Neural progenitor cell (in vitro differentiated cells): ENCODE measurements at regions not wholly inside any gene's neighbourhood (a gene's known extent, or its start where the extent isn't known, plus 50 kb on each side); places are given as distances from the start of the nearest gene placed in this dataset.

Experiments
- DNase-seq: peaks from one replicate; pipeline ENCODE4 v3.0.0-alpha.2; 2016; ENCODE audit warnings: low spot score
- H2AFZ ChIP-seq: fragments of 200-600 bp; sonication (generic); replicated peaks from 2 replicates; pipeline ENCODE4 v1.6.1; 2016; ENCODE audit warnings: antibody characterized with exemption
- H3F3A ChIP-seq: fragments of 200-600 bp; sonication (generic); 2 replicates; pipeline ENCODE4 v1.6.1; 2016; ENCODE audit warnings: antibody characterized with exemption, low read depth
- H3K27ac ChIP-seq: fragments of 200-600 bp; sonication (generic); 2 replicates; pipeline ENCODE4 v1.5.1; 2016; ENCODE audit warnings: mild to moderate bottlenecking
- H3K27me3 ChIP-seq: fragments of 200-600 bp; sonication (generic); 2 replicates; pipeline ENCODE4 v1.6.1; 2016; ENCODE audit warnings: mild to moderate bottlenecking, moderate library complexity
- H3K36me3 ChIP-seq: fragments of 200-600 bp; sonication (generic); 2 replicates; pipeline ENCODE4 v1.5.1; 2016
- H3K4me1 ChIP-seq: fragments of 200-600 bp; sonication (generic); 2 replicates; pipeline ENCODE4 v1.6.1; 2016; ENCODE audit warnings: mixed run types
- H3K4me2 ChIP-seq: fragments of 200-600 bp; sonication (generic); 2 replicates; pipeline ENCODE4 v1.6.1; 2016
- H3K4me3 ChIP-seq: fragments of 200-600 bp; sonication (generic); 2 replicates; pipeline ENCODE4 v1.5.1; 2016
- H3K79me2 ChIP-seq: fragments of 200-600 bp; sonication (generic); 2 replicates; pipeline ENCODE4 v1.6.1; 2016; ENCODE audit warnings: low read depth
- H3K9ac ChIP-seq: fragments of 200-600 bp; sonication (generic); 2 replicates; pipeline ENCODE4 v1.6.1; 2016
- H3K9me3 ChIP-seq: fragments of 200-600 bp; sonication (generic); 2 replicates; pipeline ENCODE4 v1.5.1; 2016; ENCODE audit warnings: low read depth
- H4K20me1 ChIP-seq: fragments of 200-600 bp; sonication (generic); 2 replicates; pipeline ENCODE4 v1.6.1; 2016; ENCODE audit warnings: low read depth
- H3K27ac Mint-ChIP-seq: 3 replicates; pipeline ENCODE4 v1.8.0; 2021; ENCODE audit warnings: mixed read lengths
- H3K27me3 Mint-ChIP-seq: 2 replicates; pipeline ENCODE4 v1.8.0; 2022; ENCODE audit warnings: low read depth, mild to moderate bottlenecking, inconsistent platforms, moderate library complexity, mixed read lengths; ENCODE audit not compliant: insufficient read depth
- H3K36me3 Mint-ChIP-seq: 3 replicates; pipeline ENCODE4 v1.8.0; 2021; ENCODE audit warnings: mixed read lengths
- H3K4me1 Mint-ChIP-seq: 3 replicates; pipeline ENCODE4 v1.8.0; 2021; ENCODE audit warnings: mixed read lengths
- H3K4me3 Mint-ChIP-seq: 3 replicates; pipeline ENCODE4 v1.8.0; 2021; ENCODE audit warnings: mild to moderate bottlenecking, moderate library complexity, mixed read lengths
- H3K9me3 Mint-ChIP-seq: 3 replicates; pipeline ENCODE4 v1.8.0; 2020; ENCODE audit warnings: mixed read lengths
- EZH2 ChIP-seq: fragments of 200-600 bp; sonication (generic); IDR thresholded peaks from 2 replicates; pipeline ENCODE4 v1.6.1; 2017; ENCODE audit warnings: antibody characterized with exemption, mild to moderate bottlenecking, moderate library complexity
- EZH2phosphoT487 ChIP-seq: fragments of 200-600 bp; sonication (generic); IDR thresholded peaks from 2 replicates; pipeline ENCODE4 v1.6.1; 2017; ENCODE audit warnings: antibody characterized with exemption
- TF ChIP-seq, protein P1 (sequence below): fragments of 200-600 bp; sonication (generic); IDR thresholded peaks from 2 replicates; pipeline ENCODE4 v1.5.1; 2017; ENCODE audit warnings: antibody characterized with exemption, mild to moderate bottlenecking

DNA sequence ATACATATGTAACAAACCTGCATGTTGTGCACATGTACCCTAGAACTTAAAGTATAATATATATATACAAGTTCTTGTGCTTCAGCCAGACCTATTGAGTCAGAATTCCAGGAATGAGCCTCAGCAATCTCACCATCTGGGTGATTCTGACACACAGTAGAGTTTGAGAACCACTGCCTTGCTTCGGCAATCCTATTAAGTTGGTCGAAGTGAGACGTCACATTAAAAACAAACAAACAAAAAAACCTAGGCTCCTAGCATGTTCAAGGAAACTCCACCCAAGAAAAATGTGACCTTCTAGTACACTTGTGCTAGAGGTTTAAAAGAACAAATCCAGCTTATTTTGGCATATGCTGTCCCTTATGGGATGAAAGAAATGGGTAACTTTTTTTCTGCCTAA, 115.8 kb downstream of the SINHCAF start:
- Histone ChIP-seq H3K27me3 (no peaks in the 10 kb centered on the region), H3K79me2 (no peaks in the 10 kb centered on the region), H3K9me3 (no peaks in the 10 kb centered on the region), H4K20me1 (no peaks in the 10 kb centered on the region), H3K9ac (no peak overlapping the region), H3K4me3 (no peak overlapping the region), H2AFZ (no peak overlapping the region), H3K36me3 (no peaks in the 10 kb centered on the region), H3K4me1 (peaks cover 7% of the 10 kb centered on the region), H3K27ac (no peak overlapping the region), H3K4me2 (no peak overlapping the region), H3F3A (no peaks in the 10 kb centered on the region)
- no peak overlapping the region for H3K27ac Mint-ChIP-seq
- TF ChIP-seq, protein P1, sequence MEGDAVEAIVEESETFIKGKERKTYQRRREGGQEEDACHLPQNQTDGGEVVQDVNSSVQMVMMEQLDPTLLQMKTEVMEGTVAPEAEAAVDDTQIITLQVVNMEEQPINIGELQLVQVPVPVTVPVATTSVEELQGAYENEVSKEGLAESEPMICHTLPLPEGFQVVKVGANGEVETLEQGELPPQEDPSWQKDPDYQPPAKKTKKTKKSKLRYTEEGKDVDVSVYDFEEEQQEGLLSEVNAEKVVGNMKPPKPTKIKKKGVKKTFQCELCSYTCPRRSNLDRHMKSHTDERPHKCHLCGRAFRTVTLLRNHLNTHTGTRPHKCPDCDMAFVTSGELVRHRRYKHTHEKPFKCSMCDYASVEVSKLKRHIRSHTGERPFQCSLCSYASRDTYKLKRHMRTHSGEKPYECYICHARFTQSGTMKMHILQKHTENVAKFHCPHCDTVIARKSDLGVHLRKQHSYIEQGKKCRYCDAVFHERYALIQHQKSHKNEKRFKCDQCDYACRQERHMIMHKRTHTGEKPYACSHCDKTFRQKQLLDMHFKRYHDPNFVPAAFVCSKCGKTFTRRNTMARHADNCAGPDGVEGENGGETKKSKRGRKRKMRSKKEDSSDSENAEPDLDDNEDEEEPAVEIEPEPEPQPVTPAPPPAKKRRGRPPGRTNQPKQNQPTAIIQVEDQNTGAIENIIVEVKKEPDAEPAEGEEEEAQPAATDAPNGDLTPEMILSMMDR, result no peak
- TF ChIP-seq EZH2phosphoT487, result no peak
- no peaks in the 10 kb centered on the region for H3K4me1 Mint-ChIP-seq
- no peak overlapping the region for H3K4me3 Mint-ChIP-seq
- no peak for DNase-seq
- no peaks in the 10 kb centered on the region for H3K36me3 Mint-ChIP-seq
- H3K9me3 Mint-ChIP-seq, result no peaks in the 10 kb centered on the region
- peaks cover 3% of the 10 kb centered on the region for H3K27me3 Mint-ChIP-seq

DNA sequence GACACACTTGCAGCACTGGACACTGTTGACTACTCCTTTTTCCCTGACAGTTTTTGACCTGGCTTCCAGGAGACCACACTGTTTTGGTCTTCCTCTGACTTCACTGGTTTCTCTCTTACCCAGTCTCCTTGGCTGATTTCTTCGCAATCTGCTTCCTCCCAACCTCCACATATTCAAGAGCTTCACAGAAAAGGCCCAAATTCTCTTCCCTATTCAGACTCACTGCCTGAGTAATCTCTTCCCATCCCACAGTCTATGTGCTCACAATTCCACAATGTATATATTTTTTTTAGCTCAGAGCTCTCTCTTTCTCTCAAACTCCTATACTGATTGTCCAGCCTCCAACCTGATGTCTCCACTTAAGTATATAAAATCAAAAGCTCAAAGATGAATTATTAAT, 115.4 kb downstream of the SINHCAF start:
- peak overlapping the region; percentile 2 for H3K27ac Mint-ChIP-seq
- H3K4me3 Mint-ChIP-seq, result no peak overlapping the region

DNA sequence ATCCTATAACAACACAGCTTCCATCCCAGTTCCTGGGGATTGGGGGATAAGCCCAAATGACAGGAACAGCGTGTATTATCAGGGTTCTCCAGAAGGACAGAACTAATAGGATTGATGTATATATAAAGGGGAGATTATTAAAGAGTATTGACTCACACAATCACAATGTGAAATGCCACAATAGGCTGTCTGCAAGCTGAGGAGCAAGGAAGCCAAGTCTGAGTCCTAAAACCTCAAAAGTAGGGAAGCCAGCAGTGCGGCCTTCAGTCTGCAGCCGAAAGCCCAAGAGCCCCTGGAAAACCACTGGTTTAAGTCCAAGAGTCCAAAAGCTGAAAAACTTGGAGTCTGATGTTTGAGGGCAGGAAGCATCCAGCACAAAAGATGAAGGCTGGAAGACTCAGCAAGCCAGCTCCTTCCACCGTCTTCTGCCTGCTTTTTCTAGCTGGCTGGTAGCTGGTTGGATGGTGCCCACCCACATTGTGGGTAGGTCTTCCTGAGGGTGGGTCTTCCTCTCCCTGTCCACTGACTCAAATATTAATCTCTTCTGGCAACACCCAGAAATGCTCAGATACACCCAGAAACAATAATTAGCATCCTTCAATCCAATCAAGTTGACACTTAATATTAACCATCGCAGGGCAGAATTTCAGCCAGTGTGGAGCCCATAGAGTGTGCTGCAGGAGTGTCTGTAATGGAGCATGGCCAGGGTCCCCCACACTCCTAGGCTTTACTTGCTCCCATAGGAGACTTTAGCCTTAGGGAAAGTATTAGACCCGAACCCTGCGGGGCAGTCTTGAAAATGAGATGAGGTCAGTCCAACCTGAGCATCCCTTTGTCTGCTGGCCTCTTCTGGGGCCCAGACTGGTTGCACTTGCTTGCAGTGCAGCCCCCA, 111.1 kb downstream of the SINHCAF start:
- H3K4me1 Mint-ChIP-seq, result no peaks in the 10 kb centered on the region

More for the DNA sequence above, 115.4 kb downstream of the SINHCAF start:
- no peaks in the 10 kb centered on the region for H3K4me1 Mint-ChIP-seq
- H4K20me1 ChIP-seq, result no peaks in the 10 kb centered on the region
- no peaks in the 10 kb centered on the region for H3K79me2 ChIP-seq
- no peak overlapping the region for H2AFZ ChIP-seq
- no peak overlapping the region for H3K4me2 ChIP-seq
- peaks cover 3% of the 10 kb centered on the region for H3K27me3 Mint-ChIP-seq
- H3F3A ChIP-seq, result no peaks in the 10 kb centered on the region
- no peaks in the 10 kb centered on the region for H3K27me3 ChIP-seq
- DNase-seq, result no peak
- H3K36me3 Mint-ChIP-seq, result no peaks in the 10 kb centered on the region
- no peaks in the 10 kb centered on the region for H3K36me3 ChIP-seq
- H3K4me3 ChIP-seq, result no peak overlapping the region
- H3K9ac ChIP-seq, result no peak overlapping the region
- no peaks in the 10 kb centered on the region for H3K9me3 Mint-ChIP-seq
- no peak for TF ChIP-seq EZH2phosphoT487
- TF ChIP-seq, protein P1, result no peak
- no peak for TF ChIP-seq EZH2
- H3K9me3 ChIP-seq, result no peaks in the 10 kb centered on the region
- H3K27ac ChIP-seq, result no peak overlapping the region
- peaks cover 7% of the 10 kb centered on the region for H3K4me1 ChIP-seq

More for the DNA sequence above, 111.1 kb downstream of the SINHCAF start:
- Histone ChIP-seq H3K9ac (no peak overlapping the region), H3K27ac (no peak overlapping the region), H4K20me1 (no peaks in the 10 kb centered on the region), H2AFZ (no peak overlapping the region), H3K4me2 (no peak overlapping the region), H3K4me1 (no peaks in the 10 kb centered on the region), H3K9me3 (no peaks in the 10 kb centered on the region), H3F3A (no peaks in the 10 kb centered on the region), H3K79me2 (no peaks in the 10 kb centered on the region), H3K36me3 (no peaks in the 10 kb centered on the region), H3K27me3 (peaks cover 11% of the 10 kb centered on the region), H3K4me3 (no peak overlapping the region)
- TF ChIP-seq, protein P1, result no peak
- TF ChIP-seq EZH2phosphoT487 (no peak), EZH2 (no peak)
- Mint-ChIP-seq H3K36me3 (no peaks in the 10 kb centered on the region), H3K27ac (no peak overlapping the region), H3K4me3 (no peak overlapping the region), H3K27me3 (peaks cover 2% of the 10 kb centered on the region), H3K9me3 (no peaks in the 10 kb centered on the region)
- DNase-seq, result no peak
